Muscle layer of colon (tissue), 2 donors: ENCODE measurements at regions not wholly inside any gene's neighbourhood (a gene's known extent, or its start where the extent isn't known, plus 50 kb on each side); places are given as distances from the start of the nearest gene placed in this dataset.

Experiments
- H3K27ac ChIP-seq: one replicate; pipeline ENCODE4 v1.7.0; 2013; ENCODE audit warnings: low read depth, mild to moderate bottlenecking, low read length, moderate library complexity
- H3K27me3 ChIP-seq, 2 donors: one replicate each; pipeline ENCODE4 v1.7.0; 2013; ENCODE audit warnings: low read length in 2 of 2, mild to moderate bottlenecking in 2 of 2; ENCODE audit not compliant: insufficient read depth in 2 of 2, control insufficient read depth in 1 of 2
- H3K36me3 ChIP-seq: one replicate; pipeline ENCODE4 v1.7.0; 2013; ENCODE audit warnings: mild to moderate bottlenecking, low read length; ENCODE audit not compliant: insufficient read depth
- H3K4me1 ChIP-seq: one replicate; pipeline ENCODE4 v1.7.0; 2013; ENCODE audit warnings: mild to moderate bottlenecking, low read length; ENCODE audit not compliant: insufficient read depth
- H3K4me3 ChIP-seq, 2 donors: one replicate each; pipeline ENCODE4 v1.7.0; 2013; ENCODE audit warnings: low read length in 2 of 2, low read depth in 1 of 2, mild to moderate bottlenecking in 1 of 2, moderate library complexity in 1 of 2
- H3K9ac ChIP-seq: one replicate; pipeline ENCODE4 v1.7.0; 2013; ENCODE audit warnings: low read length
- H3K9me3 ChIP-seq: one replicate; pipeline ENCODE4 v1.7.0; 2013; ENCODE audit warnings: mild to moderate bottlenecking, low read length
- donor health status: abdominal sarcoma.
- donor health status: Adenocarcinoma of cecum.

- no peaks in the 10 kb centered on the region for H3K36me3 ChIP-seq
- H3K27me3 ChIP-seq, result no peaks in the 10 kb centered on the region
- H3K9ac ChIP-seq, result no peak overlapping the region
- no peaks in the 10 kb centered on the region for H3K9me3 ChIP-seq
- H3K27ac ChIP-seq, result no peak overlapping the region
- no peak overlapping the region for H3K4me3 ChIP-seq
- no peaks in the 10 kb centered on the region for H3K4me1 ChIP-seq
These were observed 275.1 kb upstream of the IMPG1 start for GRCh38 chr6:76347539-76347938.

DNA sequence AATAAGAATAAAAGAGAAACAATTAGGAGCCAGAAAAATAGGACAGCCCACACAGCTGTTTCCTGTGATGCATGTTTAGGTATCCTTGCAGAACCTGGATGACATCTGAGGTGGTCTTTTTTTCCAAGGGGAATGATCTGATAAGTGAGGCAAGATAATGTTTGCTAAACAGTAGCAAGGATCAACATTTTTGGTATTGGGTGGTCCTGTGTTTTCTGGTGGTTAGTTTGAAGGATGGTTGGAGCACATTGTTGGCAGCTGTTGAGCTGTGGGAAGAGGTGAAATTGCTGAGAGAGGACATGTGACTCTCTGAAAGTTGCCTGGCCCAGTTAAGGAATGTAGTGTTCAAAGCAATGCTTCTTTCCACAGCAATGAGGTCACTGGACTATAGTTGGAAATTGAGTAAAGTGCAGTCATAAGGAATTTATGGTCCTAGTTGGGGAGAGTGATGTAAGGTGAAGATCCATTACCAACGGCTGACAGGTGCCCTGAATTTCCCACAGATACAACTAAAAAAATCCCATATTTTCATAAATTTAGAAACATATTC, 270.2 kb upstream of the IMPG1 start:
- H3K4me3 ChIP-seq, result no peak overlapping the region
- H3K9ac ChIP-seq, result no peak overlapping the region
- H3K27me3 ChIP-seq, result no peaks in the 10 kb centered on the region

DNA sequence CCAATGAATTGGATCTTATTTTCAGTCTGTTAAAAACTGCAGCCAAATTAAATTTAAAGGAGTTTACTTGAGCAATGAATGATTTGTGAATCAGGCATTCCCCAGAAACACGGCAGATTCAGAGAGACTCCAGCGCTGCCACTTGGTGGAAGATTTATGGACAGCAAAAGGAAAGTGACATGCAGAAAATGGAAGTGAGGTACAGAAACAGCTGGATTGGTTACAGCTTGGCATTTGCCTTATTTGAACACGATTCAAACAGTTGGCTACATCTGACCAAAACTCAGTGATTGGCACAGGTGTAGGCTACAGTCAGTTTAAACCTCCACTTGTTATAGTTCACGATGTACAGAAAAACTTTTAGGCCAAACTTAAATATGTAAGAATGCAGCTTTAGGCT, 257.6 kb upstream of the IMPG1 start:
- H3K27ac ChIP-seq, result no peak overlapping the region
- no peaks in the 10 kb centered on the region for H3K9me3 ChIP-seq
- H3K36me3 ChIP-seq, result no peaks in the 10 kb centered on the region
- H3K27me3 ChIP-seq, result no peaks in the 10 kb centered on the region
- H3K4me3 ChIP-seq, result no peak overlapping the region
- no peaks in the 10 kb centered on the region for H3K4me1 ChIP-seq
- no peak overlapping the region for H3K9ac ChIP-seq

More for the DNA sequence above, 270.2 kb upstream of the IMPG1 start:
- no peaks in the 10 kb centered on the region for H3K36me3 ChIP-seq
- H3K9me3 ChIP-seq, result no peaks in the 10 kb centered on the region
- H3K27ac ChIP-seq, result no peak overlapping the region
- no peaks in the 10 kb centered on the region for H3K4me1 ChIP-seq

DNA sequence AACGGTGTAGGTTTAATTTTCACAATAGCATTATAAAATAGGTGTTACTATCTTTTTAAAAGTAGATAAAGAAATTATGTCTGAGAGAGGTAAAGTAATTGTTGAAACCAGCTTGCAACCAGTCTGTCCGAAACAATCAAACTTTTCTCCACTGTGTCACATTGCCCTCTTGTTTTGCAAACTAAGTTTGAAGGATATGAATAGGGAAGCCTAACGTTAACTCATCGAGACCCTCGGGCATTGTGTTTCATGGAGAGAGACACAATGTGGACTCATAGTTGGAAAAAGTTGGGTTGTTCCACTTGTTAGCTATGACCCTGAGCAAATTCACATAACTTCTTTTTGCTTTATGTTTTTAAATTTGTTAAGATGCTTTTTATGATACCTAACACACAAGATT, 254.4 kb upstream of the IMPG1 start:
- Histone ChIP-seq H3K9ac (no peak overlapping the region), H3K4me3 (no peak overlapping the region), H3K9me3 (no peaks in the 10 kb centered on the region), H3K36me3 (no peaks in the 10 kb centered on the region), H3K4me1 (no peaks in the 10 kb centered on the region), H3K27ac (no peak overlapping the region), H3K27me3 (no peaks in the 10 kb centered on the region)
